ENCODE measurements at regions not wholly inside any gene's neighbourhood (a gene's known extent, or its start where the extent isn't known, plus 50 kb on each side); places are given as distances from the start of the nearest gene placed in this dataset.
"Not testable (repeated sequence)": the region's sequence is repeated elsewhere in the genome, so short reads cannot be mapped to it uniquely, and the experiment has no call there.

DNA sequence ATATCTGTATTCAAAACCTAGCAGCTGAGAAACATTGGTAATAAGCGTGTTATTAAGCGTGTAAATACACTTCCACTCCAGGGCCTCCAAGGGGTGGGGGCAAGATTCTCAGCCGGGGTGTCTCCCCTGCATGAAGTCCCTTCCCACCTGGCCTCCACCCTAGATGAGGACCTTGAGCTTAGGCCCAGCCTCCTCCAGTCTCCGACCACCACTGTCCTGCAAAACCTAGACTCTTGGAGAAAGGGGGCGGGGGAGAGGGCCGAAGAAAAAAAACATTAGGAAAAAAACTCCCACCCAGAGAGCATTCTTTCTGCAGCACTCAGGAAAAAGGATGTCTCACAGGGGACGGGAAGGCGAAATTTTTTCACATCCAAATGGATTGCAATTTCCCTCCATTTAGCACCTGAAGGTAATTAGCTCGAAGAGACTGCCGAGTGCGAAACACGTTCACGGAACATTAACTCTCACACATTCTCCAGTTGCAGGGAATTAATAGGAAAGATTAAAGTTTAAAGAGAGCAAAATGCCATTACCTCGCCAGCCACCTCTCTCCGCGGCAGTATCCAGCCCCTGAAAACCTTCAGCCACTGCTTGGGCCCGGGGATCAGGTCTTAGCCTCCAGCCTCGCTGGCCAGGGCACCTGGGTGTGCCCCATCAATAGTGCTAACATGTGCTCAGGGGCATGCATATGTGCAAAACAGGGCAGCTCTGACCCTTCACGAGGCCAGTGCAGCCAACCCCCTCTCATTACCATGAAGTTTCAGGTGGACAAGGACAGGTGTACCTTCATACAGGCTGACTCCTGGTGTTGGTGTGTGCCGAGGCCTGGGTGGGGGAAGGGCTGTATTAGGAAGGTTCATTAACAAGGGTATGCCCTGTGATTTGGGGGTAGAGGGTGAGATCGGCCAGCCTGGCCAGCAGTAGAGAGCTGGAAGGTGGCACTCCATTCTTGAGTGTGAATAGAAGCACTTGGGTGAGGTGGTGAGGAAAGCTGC lies 77.2 kb downstream of the HIF1AN start:
- DNase-seq, result no peak

DNA sequence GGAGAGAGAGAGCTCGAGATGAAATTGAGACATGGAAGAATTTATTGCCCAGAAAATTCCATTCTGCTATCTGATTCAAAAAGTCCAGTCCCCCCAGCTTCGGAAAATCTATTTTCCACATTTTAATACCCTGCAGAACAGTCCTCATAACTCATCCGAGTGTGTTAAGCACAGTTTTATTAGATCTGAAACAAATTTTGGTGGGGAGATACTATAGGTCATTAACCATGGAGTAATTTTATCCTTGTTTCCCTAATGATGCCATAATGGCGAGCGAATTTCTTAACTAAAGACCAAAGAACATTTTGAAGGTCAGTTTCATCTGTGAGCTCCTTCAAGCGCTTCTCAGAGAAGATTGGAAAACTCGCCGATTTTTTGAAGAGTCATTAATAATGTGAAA lies 78.1 kb downstream of the HIF1AN start:
- no peak for DNase-seq

DNA sequence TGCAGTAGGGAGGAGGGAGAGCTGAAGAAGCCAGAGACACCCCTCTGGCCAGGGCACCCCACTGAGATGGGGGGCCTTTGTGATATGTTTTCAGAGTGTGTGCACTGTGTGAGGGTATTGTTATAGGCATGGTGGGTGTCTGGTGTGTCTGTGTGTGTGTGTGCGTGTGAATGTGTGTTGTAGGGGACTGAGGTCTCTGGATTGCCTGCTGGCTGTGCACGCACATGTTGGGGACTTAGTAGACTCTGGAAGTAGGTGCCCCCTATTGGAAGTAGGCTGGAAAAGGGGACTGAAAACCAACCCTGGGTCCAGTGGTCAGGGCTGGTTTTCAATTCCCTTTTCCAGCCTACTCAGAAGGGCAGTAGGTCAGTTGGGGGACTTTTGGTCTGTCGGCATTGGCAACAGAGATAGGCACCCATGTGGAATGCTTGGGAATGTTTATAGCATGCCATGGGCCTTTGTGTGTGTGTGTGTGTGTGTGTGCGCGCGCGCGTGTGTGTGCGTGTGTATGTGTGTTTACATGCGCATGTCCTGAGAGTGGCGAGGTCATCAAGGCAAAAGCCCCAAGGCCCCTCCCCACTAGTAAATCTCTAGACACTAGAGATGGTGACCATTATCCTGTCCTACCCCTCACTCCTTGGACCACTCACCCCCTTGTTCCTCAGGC lies 78.8 kb downstream of the HIF1AN start:
- DNase-seq, result no peak

DNA sequence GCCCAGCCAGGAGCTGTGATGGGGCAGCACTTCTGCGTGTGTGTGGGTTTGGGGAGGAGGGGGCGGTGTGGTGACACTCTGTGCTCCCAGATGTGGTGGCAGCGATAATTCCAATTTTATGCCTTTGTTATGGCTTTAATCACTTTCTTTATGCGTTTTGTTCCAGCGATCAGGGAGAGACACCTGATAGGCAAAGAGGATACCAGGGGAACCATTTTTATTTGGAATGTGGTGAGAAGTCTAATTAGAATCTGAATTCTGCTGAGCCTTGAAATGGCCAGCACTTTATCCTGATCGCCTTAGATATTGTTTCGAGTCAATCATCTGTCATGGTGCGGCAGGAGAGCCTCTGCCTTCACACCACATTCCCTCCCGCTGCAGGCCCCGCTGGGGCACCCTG lies 79.5 kb downstream of the HIF1AN start:
- no peak for DNase-seq

DNA sequence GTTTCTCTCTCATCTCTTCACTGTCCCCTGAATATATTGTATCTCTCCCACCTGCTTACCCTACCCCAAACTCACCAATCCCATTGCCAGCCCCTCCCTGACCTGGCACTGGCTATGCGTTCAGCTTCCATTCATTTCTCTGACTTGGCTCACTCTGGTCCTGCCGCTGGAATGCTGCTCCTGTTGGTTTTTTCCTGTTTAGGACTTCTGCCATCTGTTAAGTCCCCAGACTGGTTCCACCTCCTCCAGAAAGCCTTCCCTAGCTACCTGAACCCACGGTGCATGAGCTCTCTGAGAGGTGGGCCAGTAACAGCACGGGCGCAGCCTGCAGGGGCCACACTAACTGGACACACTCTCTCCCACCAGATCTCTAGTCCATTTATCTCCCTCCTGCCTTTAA lies 80.2 kb downstream of the HIF1AN start:
- no peak for DNase-seq

DNA sequence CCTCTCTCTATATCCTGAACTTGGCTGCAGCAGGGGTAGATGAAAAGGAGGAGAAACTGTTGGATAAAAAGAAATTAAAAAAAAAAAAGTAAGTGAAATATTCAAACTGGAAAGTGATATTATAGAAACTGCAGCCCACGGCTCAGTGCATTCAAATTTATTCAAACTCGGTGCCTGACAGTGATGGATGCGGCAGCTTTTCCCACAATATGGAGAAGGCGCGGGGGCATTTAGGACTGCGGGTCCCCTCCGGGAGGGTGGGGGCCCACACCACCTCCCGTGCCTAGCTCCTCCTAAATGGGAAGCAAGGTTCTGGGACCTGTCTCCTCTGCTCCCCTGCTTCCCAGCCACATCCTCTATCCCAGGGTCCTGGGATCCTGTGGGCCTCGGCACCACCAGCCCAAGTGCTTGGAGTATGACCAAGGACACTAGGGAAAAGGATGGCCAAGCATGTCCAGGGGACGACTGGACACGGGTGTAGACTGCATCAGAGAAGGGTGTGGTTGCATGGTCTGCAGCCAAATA lies 82.4 kb downstream of the HIF1AN start:
- DNase-seq, result no peak

DNA sequence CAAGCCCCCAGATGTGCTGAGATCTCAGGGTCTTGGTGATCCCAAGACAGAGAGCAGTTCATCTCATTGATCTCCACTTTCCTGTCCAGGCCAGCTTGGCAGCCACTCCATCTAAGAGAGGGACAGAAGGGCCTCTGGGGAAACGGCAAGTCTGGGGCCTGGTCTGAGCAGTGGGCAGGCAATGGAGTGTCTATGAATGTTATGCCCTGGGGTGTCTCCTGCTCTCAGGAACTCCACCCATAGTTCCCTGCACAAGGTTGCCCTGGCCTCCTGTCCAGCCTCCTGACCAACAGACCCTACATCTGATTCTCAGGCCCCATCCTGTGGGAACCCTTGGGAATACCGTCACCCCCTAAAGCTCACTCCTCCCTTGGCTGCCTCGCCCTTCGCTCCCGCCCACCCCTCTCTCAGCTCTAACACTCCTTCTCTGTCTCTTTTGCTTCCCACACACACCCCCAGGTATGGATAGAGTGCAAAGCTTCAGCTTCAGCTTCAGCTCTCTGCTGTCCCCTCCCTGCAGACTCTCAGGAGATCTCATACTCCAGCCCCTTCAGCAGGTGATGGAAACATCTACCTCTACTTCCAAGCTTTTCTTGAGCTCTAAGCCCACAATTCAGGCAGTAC lies 83.0 kb downstream of the HIF1AN start:
- DNase-seq, result no peak

DNA sequence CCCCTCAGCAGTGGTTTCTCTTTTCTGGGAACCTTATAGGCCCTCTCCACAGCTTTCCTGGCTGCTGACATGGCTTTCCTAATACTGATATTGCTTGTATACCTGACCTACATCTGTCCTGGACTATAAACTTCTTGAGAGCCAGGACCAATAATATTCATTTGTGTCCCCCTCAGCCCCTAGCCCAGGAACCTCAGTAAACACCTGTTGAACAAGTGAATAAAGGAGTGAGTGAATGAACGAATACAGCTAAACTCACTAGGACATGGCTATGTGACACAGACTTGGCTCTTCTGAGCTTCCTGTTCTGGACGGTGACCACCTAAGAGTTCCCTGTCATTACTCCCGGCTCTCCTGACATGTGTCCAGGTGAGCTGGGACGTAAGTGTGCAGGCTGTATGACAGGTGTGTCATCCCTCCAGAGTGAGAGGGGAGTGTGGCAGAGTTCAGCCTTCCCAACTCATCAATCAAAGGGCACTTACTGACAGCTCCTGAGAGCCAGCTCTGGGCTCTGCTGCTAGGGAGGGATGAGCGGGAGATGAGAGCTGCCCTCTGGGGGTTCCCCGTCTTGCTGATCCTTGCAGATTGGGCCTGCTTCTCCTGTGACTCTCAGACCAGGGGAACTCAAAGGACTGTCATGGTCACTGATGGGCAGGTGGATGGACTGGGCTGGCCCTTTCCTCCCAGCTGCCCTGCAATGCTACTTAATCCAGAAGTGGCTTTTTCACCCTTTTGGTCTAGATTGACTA lies 84.5 kb downstream of the HIF1AN start:
- no peak for DNase-seq

DNA sequence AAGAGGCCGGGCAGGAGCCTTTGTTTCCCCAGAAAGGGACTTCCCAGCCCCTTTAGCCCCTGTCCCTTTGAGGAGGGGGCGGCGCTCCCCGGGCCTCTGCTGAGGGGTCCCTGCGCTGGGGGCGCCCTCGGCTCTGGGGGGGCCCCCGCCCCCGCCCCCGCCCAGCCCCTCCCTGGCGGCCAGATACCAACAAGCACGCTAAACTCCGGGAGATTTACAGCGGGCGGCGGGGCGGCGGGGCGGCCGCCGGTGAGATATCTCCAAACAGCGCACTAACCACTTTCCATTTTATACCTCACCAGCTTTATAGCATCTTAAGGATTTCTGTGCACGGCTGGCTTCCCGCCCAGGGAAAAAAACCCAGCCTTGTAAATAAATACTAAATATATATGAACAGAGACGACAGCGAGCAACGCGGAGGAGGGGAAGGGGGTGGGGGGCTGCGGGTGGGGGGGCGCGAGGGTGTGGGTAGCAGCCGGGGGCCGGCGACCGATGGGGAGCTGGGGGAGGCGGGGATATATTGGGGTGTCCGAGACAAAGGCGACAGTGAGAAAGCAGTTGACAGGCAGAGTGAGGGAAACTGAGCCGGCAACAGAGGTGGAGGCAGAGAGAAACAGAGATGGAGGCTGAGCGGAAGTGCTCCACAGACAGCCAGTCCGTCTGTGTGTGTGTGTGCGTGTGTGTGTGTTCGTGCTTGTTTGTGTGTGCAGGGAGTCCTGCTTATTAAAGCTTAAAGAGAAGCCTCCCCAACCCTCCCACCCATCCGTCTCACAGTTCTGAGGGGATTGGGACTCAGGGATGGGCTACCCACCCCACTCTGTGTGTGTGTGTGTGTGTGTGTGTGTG lies 85.8 kb downstream of the HIF1AN start:
- peak; percentile 3 for DNase-seq

DNA sequence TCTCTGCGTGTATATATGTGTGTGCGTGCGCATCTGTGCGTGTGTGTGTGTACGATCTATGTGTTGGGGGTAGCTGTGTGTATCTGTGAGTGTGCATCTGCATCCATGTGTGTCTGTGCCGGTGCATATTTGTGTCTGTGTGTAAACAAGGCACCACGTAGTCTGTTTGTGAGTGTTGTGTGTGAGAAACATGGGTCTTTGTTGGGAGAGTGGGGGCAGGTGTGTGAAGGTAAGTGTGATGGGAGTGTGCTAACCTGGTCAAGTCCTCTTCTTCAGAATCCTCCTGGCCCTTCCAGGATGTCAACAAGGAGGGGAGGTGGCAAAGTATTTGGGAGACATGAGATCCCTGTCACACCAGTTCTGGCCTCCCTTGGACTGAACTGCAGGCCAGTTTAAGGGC lies 87.2 kb downstream of the HIF1AN start:
- no peak for DNase-seq

DNA sequence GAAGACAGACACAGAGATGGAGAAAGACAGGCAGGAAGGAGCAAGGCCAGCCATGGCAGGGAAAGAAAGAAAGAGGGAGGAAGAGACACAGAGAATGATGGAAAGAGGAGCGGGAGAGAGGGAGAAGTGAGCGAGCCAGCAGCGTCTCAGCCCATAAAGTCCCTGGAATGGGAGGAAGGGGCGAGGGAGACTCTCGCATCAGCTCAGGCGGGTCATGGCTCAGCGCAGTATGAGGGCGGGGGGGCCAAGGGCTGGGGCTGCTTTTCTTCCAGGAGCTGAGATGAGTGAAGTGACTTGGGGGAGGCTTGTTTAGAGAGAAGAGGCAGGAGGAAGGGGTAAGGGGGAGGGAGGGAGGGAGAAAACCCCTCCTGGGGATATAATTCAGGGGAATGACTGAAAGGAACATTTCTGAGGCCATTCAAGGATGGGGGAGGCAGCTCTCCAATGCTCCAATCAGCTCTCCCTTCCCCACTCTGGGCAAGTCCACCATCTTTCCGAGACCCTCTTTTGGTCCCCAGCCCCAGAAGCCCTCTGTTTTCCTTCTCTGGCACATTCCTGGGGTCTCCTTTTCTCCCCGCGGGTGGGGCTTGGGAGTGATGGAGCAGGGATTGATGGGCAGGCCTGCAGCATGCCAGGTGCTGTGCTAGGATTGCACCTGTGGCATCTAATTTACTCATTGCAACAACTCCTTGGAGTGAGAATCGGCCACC lies 87.9 kb downstream of the HIF1AN start:
- no peak for DNase-seq

DNA sequence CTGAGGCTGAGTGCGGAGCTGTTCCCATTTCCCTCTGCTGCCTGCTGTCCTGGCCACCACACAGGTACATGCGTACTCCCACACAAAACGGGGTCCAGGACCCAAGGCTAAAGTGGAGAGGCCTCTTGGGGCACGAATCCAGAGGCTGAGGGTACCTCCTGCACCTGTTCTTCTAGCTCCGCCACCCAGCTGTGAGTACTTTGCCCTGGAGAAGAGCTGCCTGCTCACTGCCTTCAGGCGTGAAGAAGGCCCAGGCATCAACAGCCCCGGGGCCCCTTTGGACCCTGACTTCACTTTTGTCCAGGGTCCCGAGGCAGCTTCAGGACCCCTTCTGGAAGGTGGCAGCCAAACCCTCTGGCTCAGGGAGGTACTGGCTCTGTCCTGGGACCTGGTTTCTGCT lies 88.6 kb downstream of the HIF1AN start:
- DNase-seq, result no peak

DNA sequence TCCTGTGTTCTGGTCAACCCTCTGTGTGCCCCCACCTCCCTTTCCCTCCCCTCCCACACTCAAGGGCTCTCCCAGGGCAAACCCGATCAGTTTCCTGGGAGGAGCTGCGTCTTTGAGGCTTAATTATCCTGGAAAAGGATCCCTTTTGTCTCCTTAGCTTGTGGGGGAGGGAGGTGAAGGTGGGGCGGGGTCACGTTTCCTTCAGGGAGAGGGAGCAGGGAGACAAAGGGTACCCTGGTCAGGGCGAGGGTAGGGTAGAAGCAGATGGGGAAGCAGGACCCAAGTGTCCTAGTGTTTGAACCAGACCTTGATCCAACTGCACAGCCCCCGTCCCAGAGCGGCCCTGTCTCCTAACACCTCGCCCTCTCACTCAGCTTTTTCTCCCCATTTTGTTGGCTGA lies 90.1 kb downstream of the HIF1AN start:
- no peak for DNase-seq

DNA sequence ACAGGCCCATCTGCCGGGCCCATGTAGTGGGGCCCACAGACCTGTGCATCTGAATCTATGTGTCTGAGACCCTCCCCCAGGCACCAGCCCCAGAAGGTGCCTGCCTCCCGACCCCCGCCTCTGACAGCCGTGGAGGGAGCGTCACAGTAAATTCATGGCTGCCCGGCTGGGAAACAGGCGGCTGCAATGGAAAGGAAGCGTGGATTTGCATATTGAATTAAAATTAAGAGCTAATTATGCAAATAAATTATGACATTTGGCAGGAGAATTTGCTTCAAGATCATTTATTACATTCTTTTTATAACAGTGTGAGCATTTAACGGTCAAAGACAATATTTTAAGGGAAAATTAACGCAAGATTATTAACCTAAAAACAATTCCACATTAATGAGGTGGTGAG lies 92.3 kb downstream of the HIF1AN start:
- DNase-seq, result no peak

DNA sequence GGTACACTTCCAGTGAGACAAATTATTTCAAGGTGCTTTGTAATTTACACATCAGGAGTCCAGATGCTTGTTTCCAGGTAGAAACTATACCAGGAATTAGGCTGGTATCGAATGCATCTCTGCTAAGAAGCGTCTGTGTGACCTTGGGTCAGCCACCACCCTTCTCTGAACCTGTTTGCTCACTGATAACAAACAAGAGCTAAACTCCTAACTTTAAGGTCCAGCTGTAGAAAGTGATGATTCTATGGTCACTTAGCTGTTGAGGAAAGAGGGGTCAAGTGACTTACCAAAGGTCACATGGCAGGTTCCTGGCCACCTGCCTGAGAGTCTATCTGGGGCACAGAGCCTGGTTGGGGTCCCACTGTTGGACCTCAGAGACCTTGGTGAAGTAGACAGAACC lies 95.4 kb downstream of the HIF1AN start:
- DNase-seq, result no peak

DNA sequence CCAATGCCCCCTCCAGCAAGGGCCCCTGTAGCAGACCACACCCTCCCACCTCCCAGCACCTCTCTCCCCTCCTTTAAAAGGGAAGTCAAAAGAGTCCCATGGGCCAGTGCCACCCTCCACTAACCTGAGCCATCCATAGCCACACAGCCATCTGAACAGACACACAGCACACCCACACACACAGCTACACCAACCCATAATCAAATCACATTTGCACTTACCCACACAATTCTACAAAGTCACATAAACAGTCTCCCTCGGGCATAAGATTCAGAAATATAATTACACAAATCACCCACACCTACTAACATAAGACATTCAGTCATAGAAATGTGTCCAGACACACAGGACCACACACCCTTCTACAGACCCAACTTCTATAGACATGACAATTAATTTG lies 96.3 kb downstream of the HIF1AN start:
- DNase-seq, result no peak

DNA sequence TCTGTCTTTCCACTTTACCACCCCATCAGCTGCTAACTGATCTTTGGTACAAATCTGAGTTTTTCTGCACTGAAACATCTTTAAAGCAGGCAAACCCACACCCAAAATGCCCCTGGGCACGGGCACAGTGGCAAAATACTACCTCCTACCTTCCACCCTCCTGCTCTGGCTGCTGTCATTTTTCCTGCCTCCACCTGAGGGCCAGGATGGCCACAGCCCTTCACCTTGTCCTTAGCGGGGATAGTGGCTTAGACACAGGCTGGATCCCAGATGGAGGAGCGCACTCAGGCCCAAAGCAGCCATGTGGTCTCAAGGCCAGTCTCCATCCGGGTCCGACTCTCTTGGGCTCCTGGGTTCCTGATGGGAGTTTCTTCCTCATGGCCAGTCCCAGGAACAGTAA lies 98.3 kb downstream of the HIF1AN start:
- no peak for DNase-seq

DNA sequence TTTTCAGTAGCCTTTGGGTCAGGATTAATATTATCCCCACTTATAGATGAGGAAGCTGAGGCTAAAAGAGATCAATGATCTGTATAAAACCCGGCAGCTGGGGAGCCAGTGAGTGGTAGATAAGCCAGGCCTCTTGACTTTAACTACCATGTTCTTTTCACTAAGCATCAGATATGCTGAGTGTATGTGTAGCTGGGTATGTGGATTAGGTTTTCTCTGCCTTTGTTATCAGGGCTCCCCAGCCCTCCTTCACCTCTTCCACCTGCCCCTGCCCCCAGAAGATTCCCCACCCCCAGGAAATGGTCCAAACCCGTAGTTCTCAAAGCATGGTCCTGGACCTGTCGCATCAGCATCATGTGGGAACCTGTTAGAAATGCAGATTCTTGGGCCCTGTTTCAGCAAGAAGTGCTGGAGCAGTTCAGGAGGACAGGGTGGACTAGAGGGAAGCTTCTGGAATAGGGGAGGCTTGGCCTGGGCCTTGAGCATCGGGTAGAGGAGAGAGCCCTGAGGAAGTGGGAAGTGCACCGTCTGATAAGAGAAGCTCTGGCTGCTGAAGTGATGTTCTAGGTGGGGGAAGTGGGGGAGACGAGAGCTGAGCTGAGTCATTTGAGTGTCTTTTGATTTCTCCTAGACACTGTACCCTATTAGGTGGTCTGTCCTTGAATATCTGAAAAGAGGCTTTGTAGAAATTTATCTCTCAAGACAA lies 101.3 kb downstream of the HIF1AN start:
- DNase-seq, result no peak

DNA sequence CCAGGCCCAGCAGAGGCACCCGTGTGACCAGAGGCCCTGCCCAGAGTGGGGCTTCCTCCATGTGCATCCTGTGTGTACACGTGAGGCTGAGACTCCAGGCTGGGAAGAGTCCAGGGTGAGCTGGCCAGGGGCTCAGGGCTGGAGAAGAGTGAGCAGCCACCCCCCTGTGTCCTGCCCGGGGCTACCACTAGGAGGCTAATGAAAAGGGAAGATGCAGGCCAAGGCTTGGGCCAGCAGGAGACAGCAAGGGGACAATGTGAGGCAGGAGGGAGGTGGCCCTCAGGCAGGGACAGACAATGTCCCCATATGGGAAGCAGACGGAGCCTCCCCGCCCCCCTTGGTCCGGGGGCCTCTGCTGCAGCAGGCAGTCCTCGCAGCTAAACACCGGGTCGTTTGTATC lies 102.0 kb downstream of the HIF1AN start:
- DNase-seq, result peak; percentile 9

DNA sequence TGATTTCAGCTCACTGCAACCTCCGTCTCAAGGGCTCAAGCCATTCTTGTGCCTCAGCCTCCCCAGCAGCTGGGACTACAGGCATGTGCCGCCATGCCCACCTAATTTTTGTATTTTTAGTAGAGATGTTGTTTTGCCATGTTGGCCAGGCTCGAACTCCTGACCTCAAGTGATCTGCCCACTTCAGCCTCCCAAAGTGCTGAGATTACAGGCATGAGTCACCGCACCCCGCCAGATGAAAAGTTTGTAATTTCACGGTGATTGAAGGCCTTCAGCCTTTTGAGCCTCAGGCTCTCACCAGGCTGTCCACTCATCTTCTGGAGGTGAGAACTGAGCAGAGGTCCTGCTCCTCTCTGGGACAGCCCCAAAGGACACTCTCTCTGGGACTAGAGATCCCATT lies 103.2 kb downstream of the HIF1AN start:
- not testable (repeated sequence) for DNase-seq

All from fibroblast of skin of back (primary cell).